GM18520 (cell line): ENCODE measurements at regions not wholly inside any gene's neighbourhood (a gene's known extent, or its start where the extent isn't known, plus 50 kb on each side); places are given as distances from the start of the nearest gene placed in this dataset.

Source experiments
- ATAC-seq: cut with Tn5 transposase; IDR thresholded peaks from one replicate; pipeline ENCODE4 v1.9.1; 2021; ENCODE audit not compliant: unreplicated experiment

- ATAC-seq, result no peak
These were observed 298.4 kb upstream of the SALL1 start for GRCh38 chr16:51449441-51449840.

DNA sequence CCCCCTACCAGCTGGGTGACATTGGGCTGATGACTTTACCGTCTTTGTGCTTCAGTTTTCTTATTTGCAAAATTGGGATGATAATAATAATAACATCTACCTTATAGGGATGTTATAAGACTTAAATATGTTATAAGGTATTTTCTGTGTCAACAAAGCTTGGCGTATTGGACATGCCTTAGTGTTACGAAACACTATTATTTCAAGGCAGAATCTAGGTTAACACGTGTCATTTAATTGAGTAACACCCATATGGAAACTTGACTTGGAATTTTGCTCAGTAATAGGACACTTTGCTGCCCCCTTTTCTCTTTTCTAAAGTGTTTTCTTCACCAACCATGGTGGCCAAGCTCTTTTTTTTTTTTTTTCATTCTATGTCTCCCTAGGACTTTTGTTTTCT is 294.2 kb upstream of the SALL1 start:
- ATAC-seq, result no peak

DNA sequence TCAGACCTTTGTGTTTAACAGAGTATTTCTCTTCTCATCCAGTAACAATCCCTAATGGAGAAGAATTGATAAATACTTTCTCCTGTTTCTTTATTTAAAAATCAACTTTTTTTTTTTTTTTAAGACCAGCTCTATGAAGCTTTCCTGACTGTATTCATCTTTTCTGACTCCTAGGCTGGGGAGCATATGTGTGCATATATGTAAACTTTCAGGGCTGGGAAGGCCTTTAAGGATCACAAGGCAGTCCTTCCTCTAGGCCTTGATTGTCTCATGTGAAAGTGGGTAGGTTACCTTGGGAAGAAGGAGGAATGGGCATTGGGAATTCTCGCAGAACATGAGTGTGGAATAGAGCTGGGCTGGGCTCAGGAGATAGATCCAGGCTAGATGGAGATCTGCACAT is 292.9 kb upstream of the SALL1 start:
- no peak for ATAC-seq

GRCh38 chr16:51442141-51442870 is 291.2 kb upstream of the SALL1 start:
- no peak for ATAC-seq

DNA sequence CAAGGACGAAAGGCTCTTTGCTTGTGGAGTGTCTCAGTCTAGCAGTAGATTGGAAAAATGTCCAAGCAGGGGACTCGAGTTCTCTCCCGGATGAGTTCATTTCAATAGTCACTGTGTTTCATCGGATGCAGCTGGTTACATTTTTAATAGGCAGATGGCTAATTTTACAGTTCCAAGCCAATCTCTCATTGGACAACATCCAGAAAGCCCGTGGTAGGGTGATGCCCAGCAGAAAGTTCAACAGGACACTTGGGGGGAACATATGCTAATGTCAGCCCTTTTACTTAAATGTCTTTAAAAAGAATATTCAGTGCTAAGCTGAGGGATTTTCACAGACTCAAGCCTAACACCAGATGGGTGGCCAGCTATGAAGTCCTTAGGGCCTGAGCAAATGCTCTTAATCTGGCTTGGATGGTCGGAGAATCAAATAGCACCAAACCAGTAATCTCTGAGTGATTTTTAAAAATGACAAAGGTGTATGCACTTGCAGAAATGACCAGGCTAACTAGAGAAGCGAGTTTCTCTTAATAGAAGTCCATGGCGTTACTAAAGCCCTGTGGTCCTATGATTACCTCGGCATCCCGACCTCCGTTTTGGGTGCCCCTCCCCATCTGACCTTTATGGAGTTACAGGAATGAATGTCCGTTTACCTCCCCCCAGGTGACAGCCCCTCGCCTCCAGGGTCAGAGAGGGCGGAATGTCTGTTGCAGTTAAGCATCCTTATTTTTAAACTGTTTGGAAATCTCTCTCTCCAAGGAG is 289.2 kb upstream of the SALL1 start:
- no peak for ATAC-seq

DNA sequence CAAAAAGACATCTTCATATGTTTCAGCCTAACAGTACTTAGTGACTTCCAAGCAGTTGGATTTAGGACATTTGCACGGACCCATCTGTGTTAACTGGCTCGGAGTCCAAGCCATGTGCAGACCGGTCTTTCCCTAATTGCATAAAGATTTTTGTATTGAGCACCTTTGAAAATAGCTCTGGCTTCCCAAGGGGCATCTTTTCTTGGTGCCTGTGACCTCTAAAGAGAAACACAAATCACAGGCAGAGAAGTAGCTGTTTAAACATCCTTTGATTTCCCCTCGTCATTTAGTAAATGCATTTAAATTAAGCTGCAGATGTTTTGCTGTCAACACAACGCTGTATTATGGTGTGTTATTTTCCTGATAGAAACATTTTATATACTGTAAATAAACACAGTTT is 288.2 kb upstream of the SALL1 start:
- ATAC-seq, result no peak

DNA sequence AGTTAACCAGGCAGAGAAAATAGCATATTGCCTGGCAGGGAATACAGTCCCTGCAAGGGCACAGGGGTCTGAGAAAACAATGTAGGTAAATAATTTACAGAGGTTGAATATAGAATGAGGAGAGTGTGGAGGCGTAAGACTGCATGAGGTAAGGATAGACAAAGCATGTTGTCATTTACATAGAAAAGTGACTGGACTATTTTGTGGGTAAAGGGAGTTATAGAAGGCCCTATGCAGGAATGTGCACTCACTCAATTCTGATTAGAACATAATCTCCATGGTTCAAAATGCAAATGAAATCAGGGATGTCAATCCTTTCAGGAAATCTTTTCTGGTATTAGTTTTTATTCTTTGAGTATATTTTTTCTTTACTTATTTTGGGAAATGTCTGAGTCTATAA is 285.7 kb upstream of the SALL1 start:
- ATAC-seq, result no peak

DNA sequence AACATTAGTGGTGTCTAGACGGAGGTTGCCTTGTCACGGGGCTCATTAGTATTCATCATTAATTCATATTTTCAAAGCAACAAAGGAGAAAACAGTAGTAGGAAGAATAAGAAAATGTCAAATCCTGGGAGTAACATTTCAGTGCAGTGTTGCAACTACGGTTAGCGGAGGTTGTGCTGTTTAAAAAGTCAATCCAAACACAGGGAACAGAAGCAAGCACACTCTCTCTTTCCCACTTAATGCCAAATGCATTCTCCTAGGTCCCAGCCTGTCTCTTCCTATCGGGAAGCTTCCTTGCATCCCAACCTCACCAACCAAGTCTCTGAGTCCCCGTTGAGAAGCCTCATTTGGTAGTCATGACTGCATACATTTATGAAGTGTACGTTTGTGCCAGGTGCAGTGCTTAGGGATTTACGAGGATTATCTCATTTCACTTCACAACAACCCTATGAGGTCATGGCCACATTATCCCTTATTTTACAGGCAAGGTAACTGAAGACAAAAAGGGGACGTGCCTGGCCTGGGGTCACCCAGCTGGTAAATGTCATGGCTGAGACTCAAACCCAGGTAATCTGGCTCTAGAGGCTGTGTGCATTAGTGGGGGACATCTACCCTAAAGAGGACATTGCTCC is 283.6 kb upstream of the SALL1 start:
- ATAC-seq, result no peak

DNA sequence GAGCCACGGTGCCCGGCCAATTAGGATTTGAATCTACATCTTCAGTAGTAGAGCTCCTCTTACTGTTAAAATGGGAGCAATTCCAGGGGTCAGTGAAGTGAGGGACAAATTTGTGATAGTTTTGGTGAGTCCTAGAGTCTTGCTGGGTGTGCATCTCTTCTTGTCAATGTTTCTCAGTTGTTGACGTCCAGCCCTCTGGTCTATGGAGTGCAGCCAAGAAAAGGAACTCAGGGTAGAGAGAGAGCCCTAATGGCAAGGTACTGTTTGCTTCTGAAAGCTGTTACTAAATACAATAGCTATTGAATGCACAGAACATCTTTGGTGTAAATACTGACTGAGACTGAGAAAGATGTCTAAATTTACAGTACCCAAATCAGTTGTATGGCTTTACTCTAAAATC is 282.5 kb upstream of the SALL1 start:
- no peak for ATAC-seq

DNA sequence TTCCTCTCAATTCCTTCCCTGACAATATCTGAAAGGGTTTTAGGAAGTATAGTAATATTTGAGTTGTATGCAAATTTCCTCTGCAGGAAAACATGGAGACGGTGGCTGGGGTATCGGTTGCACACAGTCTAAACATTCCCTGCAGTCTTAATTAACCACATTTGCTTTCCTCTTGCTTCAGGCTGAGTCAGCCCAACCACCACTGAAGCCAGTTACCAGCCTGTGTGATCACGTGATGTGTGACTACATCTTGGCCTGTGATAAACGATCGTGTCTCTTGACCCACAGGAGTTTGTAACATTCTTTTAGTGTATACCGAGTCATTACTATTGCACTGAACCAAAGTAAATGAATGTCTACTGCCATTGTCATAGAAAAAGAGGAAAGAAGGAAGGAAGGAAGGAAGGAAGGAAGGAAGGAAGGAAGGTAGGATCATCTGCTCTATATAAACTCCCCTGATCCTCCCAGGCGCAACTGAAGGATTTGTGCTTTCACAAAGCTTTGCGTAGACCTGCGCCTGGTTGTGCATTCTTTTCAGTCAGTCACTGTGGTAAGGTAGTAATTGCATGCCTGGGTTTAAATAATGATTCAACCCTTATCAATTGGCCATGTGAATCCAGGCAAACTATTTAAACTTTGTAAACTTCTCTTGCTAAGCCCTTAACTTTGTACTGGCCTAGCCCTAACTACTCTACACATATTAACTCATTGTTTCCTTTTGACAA is 280.6 kb upstream of the SALL1 start:
- ATAC-seq, result no peak

GRCh38 chr16:51430716-51431369 is 279.8 kb upstream of the SALL1 start:
- no peak for ATAC-seq

DNA sequence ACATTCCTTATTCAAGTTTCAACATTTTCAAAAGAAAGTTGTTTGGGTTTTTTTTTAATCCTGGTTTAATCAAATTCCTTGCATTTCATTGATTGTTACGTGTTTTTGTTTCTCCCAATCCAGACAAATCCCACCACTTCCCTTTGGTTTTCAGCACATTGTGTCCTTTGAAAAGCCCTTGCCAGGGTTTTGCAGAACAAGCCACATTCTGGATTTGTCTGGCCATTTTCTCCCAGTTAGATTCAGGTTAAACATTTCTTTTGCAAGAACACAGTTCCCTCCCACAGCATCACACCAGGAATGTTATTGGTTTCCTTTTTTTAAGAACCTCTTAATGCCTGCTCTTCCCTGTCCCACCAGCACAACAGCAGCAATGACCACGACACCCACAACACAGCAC is 278.0 kb upstream of the SALL1 start:
- no peak for ATAC-seq

DNA sequence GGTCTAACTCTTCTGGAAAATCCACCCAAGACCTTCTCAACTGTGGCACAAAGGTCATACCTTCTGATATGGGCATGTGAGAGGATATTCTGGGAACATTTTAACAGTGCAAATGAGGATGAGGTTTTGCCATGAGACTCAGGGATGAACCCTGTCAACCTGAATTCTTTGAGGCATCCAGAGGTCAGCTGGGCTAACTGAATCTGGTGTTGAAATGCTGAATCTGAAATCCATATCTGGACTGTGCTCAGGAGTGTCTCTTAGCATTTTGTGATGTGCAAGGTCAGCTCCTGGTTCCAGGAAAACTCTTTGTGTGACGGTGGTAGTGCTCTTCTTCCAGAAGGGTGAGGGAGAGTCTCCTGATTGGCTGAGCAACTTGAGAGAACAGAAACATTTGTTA is 276.0 kb upstream of the SALL1 start:
- no peak for ATAC-seq

DNA sequence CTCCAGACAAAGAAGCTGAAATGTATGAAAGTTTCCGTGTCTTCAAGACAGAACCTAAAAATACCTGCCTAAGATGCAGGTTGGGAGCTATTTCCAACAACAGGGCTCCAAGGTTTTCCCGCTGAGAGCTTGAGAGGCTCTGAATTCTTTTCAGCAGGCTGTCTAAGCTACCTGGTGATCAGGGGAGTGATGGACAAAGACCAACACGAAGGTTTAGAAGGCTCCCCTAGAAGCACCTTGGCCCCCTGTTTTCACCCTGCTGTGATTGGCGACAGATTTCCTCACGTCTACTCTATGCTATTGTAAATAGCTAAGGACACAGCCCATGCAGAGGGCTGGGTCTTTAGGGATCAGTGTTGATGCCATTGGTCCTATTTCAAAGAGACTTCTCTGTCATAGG is 275.2 kb upstream of the SALL1 start:
- no peak for ATAC-seq

DNA sequence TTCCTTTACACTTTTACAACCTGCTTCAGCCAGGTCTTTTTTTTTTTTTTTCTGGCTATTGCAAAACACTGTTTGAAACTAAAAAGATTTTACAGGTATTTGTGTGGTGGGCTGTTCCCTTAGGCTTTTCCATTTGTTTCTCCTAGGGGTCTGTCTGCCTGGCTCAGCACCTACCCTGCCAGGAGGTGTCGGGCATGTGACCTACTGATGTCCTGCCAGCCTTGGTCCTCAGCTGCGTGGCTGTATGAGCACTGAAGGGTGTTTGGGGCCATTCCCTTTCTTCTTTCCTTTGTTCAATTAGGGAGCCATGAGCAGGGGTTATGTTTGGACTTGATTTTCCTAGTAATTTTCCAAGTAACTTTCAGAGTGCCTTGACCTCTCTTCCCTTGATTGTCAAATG is 269.2 kb upstream of the SALL1 start:
- ATAC-seq, result no peak

- no peak for ATAC-seq
These were observed 268.7 kb upstream of the SALL1 start for GRCh38 chr16:51419768-51420167.

- ATAC-seq, result no peak
These were observed 267.2 kb upstream of the SALL1 start for GRCh38 chr16:51418258-51418657.

GRCh38 chr16:51416926-51417325 is 265.9 kb upstream of the SALL1 start:
- no peak for ATAC-seq

- ATAC-seq, result no peak
These were observed 259.1 kb upstream of the SALL1 start for GRCh38 chr16:51410125-51410524.

DNA sequence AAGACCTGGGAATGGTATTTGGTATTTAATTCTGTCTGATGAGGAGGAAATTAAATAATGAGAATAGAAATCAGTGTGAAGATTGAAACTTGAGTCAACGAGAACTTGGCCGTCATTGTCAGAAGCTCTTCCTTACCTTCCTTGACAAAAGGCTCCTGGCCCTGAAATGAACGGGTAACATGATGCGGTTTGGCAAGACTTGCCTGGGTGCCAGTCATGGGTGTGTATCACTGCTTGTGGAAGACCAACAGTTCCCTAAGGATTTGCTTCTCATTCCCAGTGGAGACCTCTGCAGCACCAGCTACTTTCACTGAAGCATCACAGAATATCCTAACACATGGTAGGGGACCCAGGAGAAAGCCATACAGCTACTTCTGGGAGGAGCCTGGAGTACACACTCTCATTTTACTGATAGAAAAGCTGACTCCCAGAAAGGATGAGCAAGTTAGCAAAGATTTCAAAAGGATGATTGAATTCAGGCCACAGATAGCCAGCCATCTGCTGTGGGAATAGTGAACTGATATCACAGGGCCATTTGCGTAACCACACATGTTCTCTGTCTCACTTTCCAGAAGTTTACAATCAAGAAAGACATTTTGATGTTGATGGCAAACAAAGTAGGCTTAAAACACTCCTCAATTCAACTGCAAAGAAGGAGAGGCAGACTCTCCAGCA is 258.1 kb upstream of the SALL1 start:
- no peak for ATAC-seq

- no peak for ATAC-seq
These were observed 257.3 kb upstream of the SALL1 start for GRCh38 chr16:51408357-51408756.
